ENCODE measurements at regions not wholly inside any gene's neighbourhood (a gene's known extent, or its start where the extent isn't known, plus 50 kb on each side); places are given as distances from the start of the nearest gene placed in this dataset.

DNA sequence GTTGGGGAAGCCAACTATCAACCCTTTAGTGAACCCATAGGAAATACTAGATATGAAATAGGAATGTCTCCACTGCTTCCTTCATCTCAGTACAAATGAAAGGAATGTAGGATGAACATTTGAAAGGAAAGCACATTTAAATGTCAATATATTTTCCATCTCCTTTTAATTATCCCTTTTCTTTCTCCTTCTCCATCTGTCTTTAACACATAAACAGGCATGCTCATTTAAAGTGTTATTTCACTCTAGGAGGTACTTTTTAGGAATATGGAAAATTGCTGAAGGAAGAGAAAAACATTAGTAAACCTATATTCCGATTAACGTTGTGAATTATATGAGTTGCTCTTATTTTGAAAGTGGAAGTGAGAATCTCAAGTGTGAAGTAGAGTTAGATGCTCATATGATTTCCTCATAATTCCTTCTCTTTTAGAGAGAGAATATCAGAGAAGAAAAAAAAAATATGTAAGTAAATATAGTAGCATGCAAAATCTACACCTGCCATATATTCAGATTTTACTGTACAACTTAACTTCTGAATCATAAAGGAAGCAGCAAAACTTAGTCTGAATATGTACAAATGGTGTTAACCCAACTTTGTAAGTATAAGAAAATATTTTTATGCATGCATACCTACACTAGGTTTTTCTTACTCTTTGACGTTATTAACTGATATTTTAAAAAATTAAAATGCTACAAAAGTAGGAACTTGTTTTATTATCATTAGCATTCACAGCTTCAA is 406.9 kb upstream of the B3GALT2 start:
- no peak for TF ChIP-seq GATA2 (IDR thresholded peaks at IDR 0.05; ENCODE audit: low read depth, low read length)
- no peak for TF ChIP-seq GATA3 (IDR thresholded peaks at IDR 0.05; ENCODE audit: low read depth, low read length)
